Neural cell (in vitro differentiated cells): ENCODE measurements at regions not wholly inside any gene's neighbourhood (a gene's known extent, or its start where the extent isn't known, plus 50 kb on each side); places are given as distances from the start of the nearest gene placed in this dataset.

Experiments used
- H2AFZ ChIP-seq: fragments of 200-600, 300-800 bp; sonication (generic), shearing (Covaris generic); 2 replicates; pipeline ENCODE4 v1.6.0; 2014; ENCODE audit warnings: low read depth, mild to moderate bottlenecking, antibody characterized with exemption, low read length, moderate library complexity
- H3F3A ChIP-seq: fragments of 200-600 bp; shearing (Covaris generic); 2 replicates; pipeline ENCODE4 v1.6.1; 2016; ENCODE audit warnings: mild to moderate bottlenecking, moderate library complexity, mixed read lengths, antibody characterized with exemption, low read length; ENCODE audit not compliant: insufficient read depth, poor library complexity, severe bottlenecking
- H3K27ac ChIP-seq: fragments of 200-600, 300-800 bp; sonication (generic), shearing (Covaris generic); 2 replicates; pipeline ENCODE4 v1.5.1; 2014; ENCODE audit warnings: mild to moderate bottlenecking, low read length, moderate library complexity
- H3K27me3 ChIP-seq: fragments of 300-800, 200-600 bp; sonication (generic), shearing (Covaris generic); 2 replicates; pipeline ENCODE4 v1.6.0; 2014; ENCODE audit warnings: mild to moderate bottlenecking, low read depth, low read length, moderate library complexity; ENCODE audit not compliant: insufficient read depth
- H3K36me3 ChIP-seq: fragments of 300-800, 200-600 bp; sonication (generic), shearing (Covaris generic); 2 replicates; pipeline ENCODE4 v1.5.1; 2014; ENCODE audit warnings: mild to moderate bottlenecking, antibody characterized with exemption, low read length, moderate library complexity; ENCODE audit not compliant: insufficient read depth
- H3K4me2 ChIP-seq: fragments of 300-800, 200-600 bp; sonication (generic), shearing (Covaris generic); 2 replicates; pipeline ENCODE4 v1.6.0; 2014; ENCODE audit warnings: mild to moderate bottlenecking, low read length
- H3K4me3 ChIP-seq: fragments of 300-800, 200-600 bp; sonication (generic), shearing (Covaris generic); 2 replicates; pipeline ENCODE4 v1.5.1; 2014; ENCODE audit warnings: mild to moderate bottlenecking, low read length, moderate library complexity
- H3K79me2 ChIP-seq: fragments of 200-600 bp; shearing (Covaris generic); replicated peaks from 2 replicates; pipeline ENCODE4 v1.6.0; 2014; ENCODE audit warnings: mild to moderate bottlenecking, low read length, moderate library complexity; ENCODE audit not compliant: insufficient read depth
- H3K9ac ChIP-seq: fragments of 300-800, 200-600 bp; sonication (generic), shearing (Covaris generic); 2 replicates; pipeline ENCODE4 v1.6.1; 2016; ENCODE audit warnings: mild to moderate bottlenecking, low read length, mixed read lengths
- H3K9me2 ChIP-seq: fragments of 200-600 bp; shearing (Covaris generic); 2 replicates; pipeline ENCODE4 v1.6.1; 2016; ENCODE audit warnings: mild to moderate bottlenecking, low read length, mixed read lengths; ENCODE audit not compliant: insufficient read depth
- H3K9me3 ChIP-seq: fragments of 200-600, 300-800 bp; sonication (generic), shearing (Covaris generic); 2 replicates; pipeline ENCODE4 v1.6.1; 2016; ENCODE audit warnings: mild to moderate bottlenecking, mixed run types, low read length, moderate library complexity, mixed read lengths
- H4K20me1 ChIP-seq: fragments of 200-600 bp; shearing (Covaris generic); 2 replicates; pipeline ENCODE4 v1.6.1; 2016; ENCODE audit warnings: mild to moderate bottlenecking, mixed run types; ENCODE audit not compliant: insufficient read depth
- CTCF ChIP-seq: fragments of 450-650 bp; IDR thresholded peaks from 2 replicates; pipeline ENCODE4 v1.5.1; 2014; ENCODE audit warnings: antibody characterized with exemption, mild to moderate bottlenecking, moderate library complexity; ENCODE audit not compliant: poor library complexity, severe bottlenecking
- EP300 ChIP-seq: fragments of 450-650 bp; conservative IDR thresholded peaks from 2 replicates; pipeline ENCODE4 v1.6.1; 2014; ENCODE audit warnings: antibody characterized with exemption, mild to moderate bottlenecking, moderate library complexity; ENCODE audit not compliant: poor library complexity, severe bottlenecking
- EZH2 ChIP-seq: fragments of 200-600, 300-800 bp; shearing (Covaris generic), sonication (generic); IDR thresholded peaks from 2 replicates; pipeline ENCODE4 v1.6.1; 2014; ENCODE audit warnings: antibody characterized with exemption, low read length, borderline replicate concordance, mild to moderate bottlenecking; ENCODE audit not compliant: insufficient read depth, poor library complexity, severe bottlenecking
- MXI1 ChIP-seq: fragments of 450-650 bp; conservative IDR thresholded peaks from 2 replicates; pipeline ENCODE4 v1.6.1; 2014; ENCODE audit warnings: antibody characterized with exemption, mild to moderate bottlenecking; ENCODE audit not compliant: poor library complexity, severe bottlenecking
- POLR2AphosphoS5 ChIP-seq: IDR thresholded peaks from 2 replicates; pipeline ENCODE4 v1.6.1; 2012
- RAD21 ChIP-seq: fragments of 450-650 bp; conservative IDR thresholded peaks from 2 replicates; pipeline ENCODE4 v1.6.1; 2014; ENCODE audit warnings: antibody characterized with exemption, mild to moderate bottlenecking, moderate library complexity
- REST ChIP-seq: IDR thresholded peaks from 2 replicates; pipeline ENCODE4 v1.6.1; 2012; ENCODE audit warnings: borderline replicate concordance
- SMC3 ChIP-seq: fragments of 450-650 bp; conservative IDR thresholded peaks from 2 replicates; pipeline ENCODE4 v1.6.1; 2014; ENCODE audit warnings: antibody characterized with exemption, mild to moderate bottlenecking, moderate library complexity; ENCODE audit not compliant: poor library complexity
- TAF1 ChIP-seq: IDR thresholded peaks from 2 replicates; pipeline ENCODE4 v1.6.1; 2012; ENCODE audit warnings: low read depth

- no peaks in the 10 kb centered on the region for H3K27me3 ChIP-seq
- TF ChIP-seq RAD21, result no peak
- TF ChIP-seq EZH2, result no peak
- TF ChIP-seq MXI1, result no peak
- no peak for TF ChIP-seq POLR2AphosphoS5
- no peak for TF ChIP-seq SMC3
- TF ChIP-seq CTCF, result no peak
- TF ChIP-seq EP300, result no peak
- TF ChIP-seq REST, result no peak
- no peak for TF ChIP-seq TAF1
- H3K36me3 ChIP-seq, result no peaks in the 10 kb centered on the region
These were observed 207.7 kb upstream of the SLC16A7 start for GRCh38 chr12:59388176-59388575.

GRCh38 chr12:59386236-59386635, 209.6 kb upstream of the SLC16A7 start:
- H3K79me2 ChIP-seq, result no peaks in the 10 kb centered on the region
- H2AFZ ChIP-seq, result no peak overlapping the region
- H3K4me3 ChIP-seq, result no peak overlapping the region
- no peaks in the 10 kb centered on the region for H4K20me1 ChIP-seq
- no peak overlapping the region for H3K27ac ChIP-seq
- H3F3A ChIP-seq, result no peaks in the 10 kb centered on the region
- H3K4me2 ChIP-seq, result no peak overlapping the region
- no peaks in the 10 kb centered on the region for H3K9me2 ChIP-seq
- no peaks in the 10 kb centered on the region for H3K27me3 ChIP-seq
- no peak overlapping the region for H3K9ac ChIP-seq
- no peak for TF ChIP-seq REST
- TF ChIP-seq CTCF, result no peak
- TF ChIP-seq SMC3, result no peak
- no peaks in the 10 kb centered on the region for H3K36me3 ChIP-seq
- no peaks in the 10 kb centered on the region for H3K9me3 ChIP-seq

More at GRCh38 chr12:59388176-59388575, 207.7 kb upstream of the SLC16A7 start:
- H3K79me2 ChIP-seq, result no peaks in the 10 kb centered on the region
- no peak overlapping the region for H2AFZ ChIP-seq
- no peak overlapping the region for H3K4me2 ChIP-seq
- H3K4me3 ChIP-seq, result no peak overlapping the region
- no peaks in the 10 kb centered on the region for H3F3A ChIP-seq
- H3K27ac ChIP-seq, result no peak overlapping the region
- no peaks in the 10 kb centered on the region for H3K9me2 ChIP-seq
- no peaks in the 10 kb centered on the region for H3K9me3 ChIP-seq
- H3K9ac ChIP-seq, result no peak overlapping the region
- H4K20me1 ChIP-seq, result no peaks in the 10 kb centered on the region
